MM.1S (cell line): ENCODE measurements at regions not wholly inside any gene's neighbourhood (a gene's known extent, or its start where the extent isn't known, plus 50 kb on each side); places are given as distances from the start of the nearest gene placed in this dataset.

Experiments
- DNase-seq: peaks from one replicate; pipeline ENCODE4 v3.0.0-alpha.2; 2015
- H2AFZ ChIP-seq: fragments of 300-600 bp; sonication (generic); 2 replicates; pipeline ENCODE4 v1.6.0; 2016; ENCODE audit warnings: antibody characterized with exemption, low read length
- H3F3A ChIP-seq: fragments of 300-600 bp; sonication (generic); 2 replicates; pipeline ENCODE4 v1.6.1; 2016; ENCODE audit warnings: mild to moderate bottlenecking, antibody characterized with exemption, low read length, moderate library complexity, mixed read lengths; ENCODE audit not compliant: insufficient read depth
- H3K27ac ChIP-seq: fragments of 300-600 bp; sonication (generic); 2 replicates; pipeline ENCODE4 v1.5.1; 2016; ENCODE audit warnings: mild to moderate bottlenecking, low read length
- H3K27me3 ChIP-seq: fragments of 300-600 bp; sonication (generic); replicated peaks from 2 replicates; pipeline ENCODE4 v1.6.0; 2016; ENCODE audit warnings: low read length; ENCODE audit not compliant: insufficient read depth
- H3K36me3 ChIP-seq: fragments of 300-600 bp; sonication (generic); replicated peaks from 2 replicates; pipeline ENCODE4 v1.6.1; 2016; ENCODE audit warnings: mild to moderate bottlenecking, low read length, mixed read lengths; ENCODE audit not compliant: insufficient read depth
- H3K4me1 ChIP-seq: fragments of 300-600 bp; sonication (generic); 2 replicates; pipeline ENCODE4 v1.6.1; 2016; ENCODE audit warnings: low read length, mixed read lengths
- H3K4me2 ChIP-seq: fragments of 300-600 bp; sonication (generic); 2 replicates; pipeline ENCODE4 v1.6.0; 2016; ENCODE audit warnings: low read depth, low read length
- H3K4me3 ChIP-seq: fragments of 300-600 bp; sonication (generic); 2 replicates; pipeline ENCODE4 v1.5.1; 2016; ENCODE audit warnings: low read length, mixed read lengths
- H3K79me2 ChIP-seq: fragments of 300-600 bp; sonication (generic); 2 replicates; pipeline ENCODE4 v1.6.1; 2016; ENCODE audit warnings: mixed run types, low read length, mixed read lengths
- H3K9ac ChIP-seq: fragments of 300-600 bp; sonication (generic); 2 replicates; pipeline ENCODE4 v1.6.1; 2016; ENCODE audit warnings: low read length, mixed read lengths
- H3K9me2 ChIP-seq: fragments of 300-600 bp; sonication (generic); replicated peaks from 2 replicates; pipeline ENCODE4 v1.6.1; 2016; ENCODE audit warnings: mild to moderate bottlenecking, low read length, mixed read lengths; ENCODE audit not compliant: insufficient read depth
- H3K9me3 ChIP-seq: fragments of 300-600 bp; sonication (generic); replicated peaks from 2 replicates; pipeline ENCODE4 v1.6.1; 2016; ENCODE audit warnings: mild to moderate bottlenecking, low read length, mixed read lengths; ENCODE audit not compliant: insufficient read depth
- H4K20me1 ChIP-seq: fragments of 300-600 bp; sonication (generic); 2 replicates; pipeline ENCODE4 v1.6.1; 2016; ENCODE audit warnings: mild to moderate bottlenecking, low read length, moderate library complexity, mixed read lengths; ENCODE audit not compliant: insufficient read depth
- EZH2 ChIP-seq: fragments of 300-600 bp; sonication (generic); optimal IDR thresholded peaks from 2 replicates; pipeline ENCODE3; 2017; ENCODE audit warnings: low read depth, mild to moderate bottlenecking, antibody characterized with exemption, low read length, mixed read lengths
- EZH2phosphoT487 ChIP-seq: fragments of 300-600 bp; sonication (generic); IDR thresholded peaks from 2 replicates; pipeline ENCODE4 v1.6.1; 2018; ENCODE audit warnings: antibody characterized with exemption, low read length
- TF ChIP-seq, protein P1 (sequence below): fragments of 300-600 bp; sonication (generic); IDR thresholded peaks from 2 replicates; pipeline ENCODE4 v1.5.1; 2016; ENCODE audit warnings: antibody characterized with exemption, low read length, mixed read lengths

DNA sequence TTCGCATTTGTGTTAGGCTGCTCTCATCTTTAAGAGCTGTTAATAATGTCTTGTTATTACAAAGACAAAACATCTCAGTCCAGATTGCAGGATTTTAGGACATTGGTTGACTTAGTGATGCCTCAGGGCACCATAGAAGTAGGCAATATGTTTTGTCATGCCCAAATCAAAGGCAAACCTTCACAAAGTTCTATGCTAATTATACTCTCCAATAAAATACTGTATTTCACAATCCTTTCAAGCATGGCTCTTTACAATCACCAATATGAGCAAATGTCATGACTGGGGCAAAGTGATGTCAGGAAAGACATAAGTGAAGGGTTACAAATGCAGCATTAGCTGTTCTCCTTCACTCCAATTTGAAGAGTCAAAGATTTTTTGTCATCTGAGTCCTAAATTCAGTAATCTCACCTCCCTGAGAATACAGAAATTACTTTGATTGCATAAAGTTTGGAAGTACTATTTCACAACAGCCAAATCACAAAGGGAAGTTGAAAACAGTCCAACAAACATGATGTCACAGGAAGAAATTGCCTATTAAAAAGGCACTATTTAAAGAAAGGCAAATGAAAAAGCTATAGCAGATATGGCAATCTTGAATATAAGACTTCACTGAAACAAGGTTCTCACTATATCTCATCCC is 303.2 kb downstream of the PRR16 start:
- TF ChIP-seq, protein P1, sequence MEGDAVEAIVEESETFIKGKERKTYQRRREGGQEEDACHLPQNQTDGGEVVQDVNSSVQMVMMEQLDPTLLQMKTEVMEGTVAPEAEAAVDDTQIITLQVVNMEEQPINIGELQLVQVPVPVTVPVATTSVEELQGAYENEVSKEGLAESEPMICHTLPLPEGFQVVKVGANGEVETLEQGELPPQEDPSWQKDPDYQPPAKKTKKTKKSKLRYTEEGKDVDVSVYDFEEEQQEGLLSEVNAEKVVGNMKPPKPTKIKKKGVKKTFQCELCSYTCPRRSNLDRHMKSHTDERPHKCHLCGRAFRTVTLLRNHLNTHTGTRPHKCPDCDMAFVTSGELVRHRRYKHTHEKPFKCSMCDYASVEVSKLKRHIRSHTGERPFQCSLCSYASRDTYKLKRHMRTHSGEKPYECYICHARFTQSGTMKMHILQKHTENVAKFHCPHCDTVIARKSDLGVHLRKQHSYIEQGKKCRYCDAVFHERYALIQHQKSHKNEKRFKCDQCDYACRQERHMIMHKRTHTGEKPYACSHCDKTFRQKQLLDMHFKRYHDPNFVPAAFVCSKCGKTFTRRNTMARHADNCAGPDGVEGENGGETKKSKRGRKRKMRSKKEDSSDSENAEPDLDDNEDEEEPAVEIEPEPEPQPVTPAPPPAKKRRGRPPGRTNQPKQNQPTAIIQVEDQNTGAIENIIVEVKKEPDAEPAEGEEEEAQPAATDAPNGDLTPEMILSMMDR: no peak
- TF ChIP-seq EZH2phosphoT487 (no peak), EZH2 (no peak)
- Histone ChIP-seq H4K20me1 (no peaks in the 10 kb centered on the region), H3K36me3 (no peaks in the 10 kb centered on the region), H3K9me2 (no peaks in the 10 kb centered on the region), H3K79me2 (no peaks in the 10 kb centered on the region), H3K27me3 (no peaks in the 10 kb centered on the region), H3K9me3 (no peaks in the 10 kb centered on the region), H3K4me2 (no peak overlapping the region), H3K4me3 (no peak overlapping the region), H2AFZ (no peak overlapping the region), H3K4me1 (no peaks in the 10 kb centered on the region), H3F3A (no peaks in the 10 kb centered on the region), H3K27ac (no peak overlapping the region), H3K9ac (no peak overlapping the region)
- no peak for DNase-seq

DNA sequence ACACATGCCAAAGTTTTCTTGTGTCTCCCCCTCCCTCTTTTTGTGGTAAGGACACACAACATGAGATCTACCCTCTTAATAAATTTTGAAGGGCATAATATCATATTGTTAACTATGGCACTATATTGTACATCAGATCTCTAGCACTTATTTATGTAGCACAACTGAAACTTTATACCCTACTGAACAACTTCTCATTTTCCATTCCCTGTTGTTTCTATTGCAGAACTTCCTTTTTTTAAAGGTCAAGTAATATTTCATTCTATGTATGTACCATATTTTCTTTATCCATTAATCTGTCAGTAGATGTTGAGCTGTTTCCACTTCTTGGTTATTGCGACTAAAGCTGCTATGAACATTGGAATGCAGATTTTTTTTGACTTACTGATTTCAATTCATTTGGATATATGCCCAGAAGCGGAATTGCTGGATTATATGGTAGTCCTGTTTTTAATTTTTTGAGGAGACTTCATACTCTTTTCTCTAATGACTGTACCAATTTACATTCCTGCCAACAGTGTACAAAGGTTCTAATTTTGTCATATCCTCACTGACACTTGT is 305.3 kb downstream of the PRR16 start:
- no peaks in the 10 kb centered on the region for H3K9me3 ChIP-seq
- TF ChIP-seq EZH2phosphoT487 (no peak), EZH2 (no peak)
- TF ChIP-seq, protein P1: no peak
- no peaks in the 10 kb centered on the region for H3K4me1 ChIP-seq
- no peak overlapping the region for H2AFZ ChIP-seq
- no peaks in the 10 kb centered on the region for H3K36me3 ChIP-seq
- no peak overlapping the region for H3K9ac ChIP-seq
- H3F3A ChIP-seq: no peaks in the 10 kb centered on the region
- no peak overlapping the region for H3K27ac ChIP-seq
- no peak for DNase-seq
- H3K4me3 ChIP-seq: no peak overlapping the region
- no peaks in the 10 kb centered on the region for H3K79me2 ChIP-seq
- H3K9me2 ChIP-seq: no peaks in the 10 kb centered on the region
- H3K4me2 ChIP-seq: no peak overlapping the region
- H3K27me3 ChIP-seq: no peaks in the 10 kb centered on the region
- no peaks in the 10 kb centered on the region for H4K20me1 ChIP-seq

DNA sequence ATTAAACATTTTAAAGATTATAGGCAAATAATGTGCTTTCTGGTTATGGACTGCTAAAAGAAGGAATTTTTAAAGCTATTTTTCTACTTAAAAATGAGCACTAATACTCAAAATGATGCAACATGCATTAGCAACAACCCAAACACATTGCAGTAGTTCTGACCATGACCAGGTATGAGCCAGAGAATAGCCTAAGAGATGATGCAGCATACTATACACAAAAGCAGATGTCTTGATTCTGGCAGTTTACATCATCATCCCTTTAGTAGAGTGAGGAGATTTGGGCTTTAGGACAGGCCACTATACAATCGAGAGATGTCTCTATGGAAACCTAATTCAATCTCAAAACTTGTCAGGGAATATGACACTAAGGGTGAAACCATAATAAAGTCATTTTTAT is 307.1 kb downstream of the PRR16 start:
- Histone ChIP-seq H3K4me1 (no peaks in the 10 kb centered on the region), H3K79me2 (no peaks in the 10 kb centered on the region), H3K9ac (no peak overlapping the region), H3K9me2 (no peaks in the 10 kb centered on the region), H3K9me3 (no peaks in the 10 kb centered on the region), H3K27me3 (no peaks in the 10 kb centered on the region), H3K4me2 (no peak overlapping the region), H3F3A (no peaks in the 10 kb centered on the region), H4K20me1 (no peaks in the 10 kb centered on the region), H3K36me3 (no peaks in the 10 kb centered on the region), H3K4me3 (no peak overlapping the region), H2AFZ (no peak overlapping the region), H3K27ac (no peak overlapping the region)
- no peak for DNase-seq
- TF ChIP-seq, protein P1: no peak
- TF ChIP-seq EZH2 (no peak), EZH2phosphoT487 (no peak)
